Endothelial cell of umbilical vein (primary cell): ENCODE measurements at regions not wholly inside any gene's neighbourhood (a gene's known extent, or its start where the extent isn't known, plus 50 kb on each side); places are given as distances from the start of the nearest gene placed in this dataset.

Experiments
- CTCF ChIP-seq, 2 donors: IDR thresholded peaks; 1 replicate in 1 of 2; 2 replicates in 1 of 2; pipeline ENCODE4 v1.5.1; 2011; ENCODE audit warnings: low read length in 2 of 2, mild to moderate bottlenecking in 2 of 2, moderate library complexity in 2 of 2, control low read depth in 1 of 2, inconsistent platforms in 1 of 2, low read depth in 1 of 2; ENCODE audit not compliant: insufficient read depth in 1 of 2; ENCODE audit errors: extremely low read depth in 1 of 2
- EZH2 ChIP-seq: IDR thresholded peaks from 2 replicates; pipeline ENCODE4 v1.6.1; 2012; ENCODE audit warnings: borderline replicate concordance, low read depth, mild to moderate bottlenecking, moderate library complexity, low read length, inconsistent platforms; ENCODE audit not compliant: severe bottlenecking
- FOS ChIP-seq: IDR thresholded peaks from 2 replicates; pipeline ENCODE4 v1.6.1; 2011; ENCODE audit warnings: mild to moderate bottlenecking, low read length, moderate library complexity, borderline replicate concordance; ENCODE audit not compliant: insufficient read depth
- GATA2 ChIP-seq: IDR thresholded peaks from 2 replicates; pipeline ENCODE4 v1.7.0; 2011; ENCODE audit warnings: low read depth, mild to moderate bottlenecking, moderate library complexity, mixed read lengths, low read length; ENCODE audit not compliant: insufficient read length, insufficient read depth
- JUN ChIP-seq: IDR thresholded peaks from 2 replicates; pipeline ENCODE4 v1.6.1; 2011; ENCODE audit warnings: borderline replicate concordance, low read depth; ENCODE audit not compliant: insufficient read length, insufficient read depth
- MAX ChIP-seq: IDR thresholded peaks from 2 replicates; pipeline ENCODE4 v1.6.1; 2011; ENCODE audit not compliant: insufficient read depth, insufficient read length
- MYC ChIP-seq: IDR thresholded peaks from one replicate; pipeline ENCODE4 v1.6.1; 2011; ENCODE audit warnings: mild to moderate bottlenecking, low read depth, low read length
- POLR2A ChIP-seq: IDR thresholded peaks from 2 replicates; pipeline ENCODE4 v1.6.1; 2012; ENCODE audit warnings: low read depth, mild to moderate bottlenecking, control low read depth, low read length
- POLR2AphosphoS5 ChIP-seq: IDR thresholded peaks from 2 replicates; pipeline ENCODE4 v1.6.1; 2012; ENCODE audit warnings: low read depth, mild to moderate bottlenecking, control low read depth, low read length, moderate library complexity; ENCODE audit not compliant: insufficient read depth

GRCh38 chr15:48041454-48041853 lies 79.3 kb upstream of the SLC24A5 start:
- TF ChIP-seq CTCF (IDR thresholded peaks at IDR 0.05; ENCODE audit: extremely low read depth in 1 of 2, insufficient read depth in 1 of 2, low read depth in 1 of 2, low read length in 2 of 2) (no peak), POLR2A (no peak), POLR2AphosphoS5 (no peak), EZH2 (no peak), MYC (no peak), FOS (no peak), MAX (no peak), GATA2 (no peak), JUN (no peak)
